Erythroblast (primary cell): ENCODE measurements at regions not wholly inside any gene's neighbourhood (a gene's known extent, or its start where the extent isn't known, plus 50 kb on each side); places are given as distances from the start of the nearest gene placed in this dataset.

Experiments
- GATA1 ChIP-seq: IDR thresholded peaks from 2 replicates; pipeline ENCODE4 v1.6.1; 2011; ENCODE audit warnings: low read depth, mild to moderate bottlenecking, control low read depth, low read length, moderate library complexity
- POLR2A ChIP-seq: IDR thresholded peaks from 2 replicates; pipeline ENCODE4 v1.6.1; 2011; ENCODE audit warnings: mild to moderate bottlenecking, low read length

- no peak for TF ChIP-seq POLR2A
- no peak for TF ChIP-seq GATA1
These were observed 269.2 kb downstream of the C7orf25 start for GRCh38 chr7:42642699-42643098.
